ENCODE measurements at regions not wholly inside any gene's neighbourhood (a gene's known extent, or its start where the extent isn't known, plus 50 kb on each side); places are given as distances from the start of the nearest gene placed in this dataset.

DNA sequence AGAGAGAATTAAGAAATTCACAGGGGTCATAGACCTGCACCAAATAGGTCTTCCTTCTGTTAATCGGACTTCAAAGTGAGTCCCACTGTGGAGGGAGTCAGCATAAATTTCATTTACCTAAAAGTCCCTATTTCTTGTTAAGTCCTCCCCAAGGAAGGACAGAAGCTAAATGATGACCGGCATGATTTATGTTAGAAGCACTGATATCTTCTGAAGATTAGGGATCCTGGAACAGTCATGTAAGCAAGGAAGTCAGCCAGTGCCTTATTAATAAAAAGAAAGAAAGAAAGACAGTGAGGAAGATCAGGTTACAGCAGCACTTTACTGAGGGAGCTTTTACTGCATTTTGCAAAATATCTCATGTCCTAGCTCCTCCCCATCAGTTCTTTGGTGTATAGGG lies 287.5 kb downstream of the FOXG1 start:
- TF ChIP-seq, protein P1, sequence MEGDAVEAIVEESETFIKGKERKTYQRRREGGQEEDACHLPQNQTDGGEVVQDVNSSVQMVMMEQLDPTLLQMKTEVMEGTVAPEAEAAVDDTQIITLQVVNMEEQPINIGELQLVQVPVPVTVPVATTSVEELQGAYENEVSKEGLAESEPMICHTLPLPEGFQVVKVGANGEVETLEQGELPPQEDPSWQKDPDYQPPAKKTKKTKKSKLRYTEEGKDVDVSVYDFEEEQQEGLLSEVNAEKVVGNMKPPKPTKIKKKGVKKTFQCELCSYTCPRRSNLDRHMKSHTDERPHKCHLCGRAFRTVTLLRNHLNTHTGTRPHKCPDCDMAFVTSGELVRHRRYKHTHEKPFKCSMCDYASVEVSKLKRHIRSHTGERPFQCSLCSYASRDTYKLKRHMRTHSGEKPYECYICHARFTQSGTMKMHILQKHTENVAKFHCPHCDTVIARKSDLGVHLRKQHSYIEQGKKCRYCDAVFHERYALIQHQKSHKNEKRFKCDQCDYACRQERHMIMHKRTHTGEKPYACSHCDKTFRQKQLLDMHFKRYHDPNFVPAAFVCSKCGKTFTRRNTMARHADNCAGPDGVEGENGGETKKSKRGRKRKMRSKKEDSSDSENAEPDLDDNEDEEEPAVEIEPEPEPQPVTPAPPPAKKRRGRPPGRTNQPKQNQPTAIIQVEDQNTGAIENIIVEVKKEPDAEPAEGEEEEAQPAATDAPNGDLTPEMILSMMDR (IDR thresholded peaks at IDR 0.05): no peak
- TF ChIP-seq EZH2 (IDR thresholded peaks at IDR 0.05; ENCODE audit: borderline replicate concordance, insufficient read depth, low read depth, low read length, poor library complexity, severe bottlenecking): no peak

All from B cell (primary cell).